Cardiac fibroblast (primary cell): ENCODE measurements at regions not wholly inside any gene's neighbourhood (a gene's known extent, or its start where the extent isn't known, plus 50 kb on each side); places are given as distances from the start of the nearest gene placed in this dataset.

ENCODE experiments used
- DNase-seq, 2 donors: peaks; one replicate each; pipeline versions ENCODE4 v3.0.0 to v3.0.0-alpha.2; 2010; ENCODE audit warnings: low read depth in 2 of 2
- H3K4me3 ChIP-seq, 2 donors: replicated peaks in 1 of 2; 1 replicate in 1 of 2; 2 replicates in 1 of 2; pipeline ENCODE4 v1.5.1; 2011; ENCODE audit warnings: low read depth in 2 of 2, low read length in 2 of 2, mild to moderate bottlenecking in 2 of 2, moderate library complexity in 1 of 2
- CTCF ChIP-seq: IDR thresholded peaks from one replicate; pipeline ENCODE4 v1.5.1; 2011; ENCODE audit warnings: low read depth, mild to moderate bottlenecking, low read length, inconsistent platforms

- no peak for TF ChIP-seq CTCF
- no peak overlapping the region for H3K4me3 ChIP-seq
- DNase-seq, result no peak
Measured at GRCh38 chr2:176755537-176756135, 457.0 kb upstream of the HNRNPA3 start.

- H3K4me3 ChIP-seq, result no peak overlapping the region
- no peak for TF ChIP-seq CTCF
- DNase-seq, result no peak
Measured at GRCh38 chr2:176758426-176758825, 454.2 kb upstream of the HNRNPA3 start.

GRCh38 chr2:176760439-176760838 is 452.2 kb upstream of the HNRNPA3 start:
- no peak overlapping the region for H3K4me3 ChIP-seq
- no peak for TF ChIP-seq CTCF

GRCh38 chr2:176763130-176763529 is 449.5 kb upstream of the HNRNPA3 start:
- H3K4me3 ChIP-seq, result no peak overlapping the region
- TF ChIP-seq CTCF, result no peak
- DNase-seq, result no peak

More at GRCh38 chr2:176760439-176760838, 452.2 kb upstream of the HNRNPA3 start:
- no peak for DNase-seq

GRCh38 chr2:176763851-176764404 is 448.7 kb upstream of the HNRNPA3 start:
- no peak for TF ChIP-seq CTCF
- H3K4me3 ChIP-seq, result no peak overlapping the region
- no peak for DNase-seq

- no peak for DNase-seq
- no peak for TF ChIP-seq CTCF
- no peak overlapping the region for H3K4me3 ChIP-seq
Measured at GRCh38 chr2:176764921-176765320, 447.7 kb upstream of the HNRNPA3 start.

GRCh38 chr2:176766005-176766404 is 446.6 kb upstream of the HNRNPA3 start:
- no peak for TF ChIP-seq CTCF
- DNase-seq, result no peak
- no peak overlapping the region for H3K4me3 ChIP-seq
